Right lobe of liver (tissue), 6 donors: ENCODE measurements at regions not wholly inside any gene's neighbourhood (a gene's known extent, or its start where the extent isn't known, plus 50 kb on each side); places are given as distances from the start of the nearest gene placed in this dataset.

Experiments used
- ATAC-seq, 4 donors: fragments of 200-7000 bp; cut with Tn5 transposase; one replicate each; pipeline ENCODE4 v1.9.1; 2020; ENCODE audit warnings: mild to moderate bottlenecking in 4 of 4, moderate library complexity in 4 of 4
- DNase-seq, 3 donors: peaks; one replicate each; pipeline ENCODE4 v3.0.0-alpha.2; 2020
- H3K27ac ChIP-seq, 3 donors: fragments of 200-600 bp; one replicate each; pipeline ENCODE4 v1.8.0; 2022
- H3K27me3 ChIP-seq, 2 donors: fragments of 200-600 bp; one replicate each; pipeline ENCODE4 v1.8.0; 2022
- H3K36me3 ChIP-seq, 4 donors: fragments of 200-600 bp; sonication (generic) in 1 of 4; one replicate each; pipeline versions ENCODE4 v1.5.1 to v1.8.0; 2017 to 2022; ENCODE audit warnings: control low read depth in 1 of 4
- H3K4me1 ChIP-seq, 4 donors: fragments of 200-600 bp; sonication (generic) in 1 of 4; one replicate each; pipeline versions ENCODE4 v1.5.1 to v1.8.0; 2017 to 2022; ENCODE audit warnings: control low read depth in 1 of 4
- H3K4me3 ChIP-seq, 3 donors: fragments of 200-600 bp; one replicate each; pipeline ENCODE4 v1.8.0; 2022
- H3K9me3 ChIP-seq, 4 donors: fragments of 200-600 bp; sonication (generic) in 1 of 4; one replicate each; pipeline versions ENCODE4 v1.5.1 to v1.8.0; 2017 to 2022; ENCODE audit warnings: control low read depth in 1 of 4
- CTCF ChIP-seq, 4 donors: fragments of 200-600 bp in 3 of 4; fragments of 450-650 bp in 1 of 4; IDR thresholded peaks; one replicate each; pipeline versions ENCODE4 v1.5.1 to v1.8.0; 2016 to 2022; ENCODE audit warnings: antibody characterized with exemption in 4 of 4, mild to moderate bottlenecking in 2 of 4
- POLR2A ChIP-seq: fragments of 450-650 bp; IDR thresholded peaks from one replicate; pipeline ENCODE4 v1.6.1; 2017; ENCODE audit warnings: antibody characterized with exemption, mild to moderate bottlenecking
- WGBS: methylation state at CpG from one replicate; pipeline ENCODE4 v1.1.6; 2018; ENCODE audit warnings: low coverage, low lambda C conversion rate; ENCODE audit not compliant: insufficient coverage; ENCODE audit errors: missing lambda C conversion rate; 5-methylcytosine and 5-hydroxymethylcytosine counted together
- intact Hi-C, 2 donors: fragments of 100-400 bp; cut with DNase I; formaldehyde crosslinking; loops; one replicate each; pipeline versions ENCODE4 v1.11.2 to v1.14.1; 2022
- donor health status: DM: no; HTN: yes; CAD: no.
- donor health status: DM: no; HTN: no; CAD: no.
- donor health status: DM: no; HTN: no; CAD: no.
- donor health status: DM: no; HTN: yes; CAD: no.
- donor health status: DM: no; HTN: yes; CAD: no.

- intact Hi-C loops = no loop called here
- H3K4me3 ChIP-seq = no peak overlapping the region
- H3K36me3 ChIP-seq = no peaks in the 10 kb centered on the region
- H3K9me3 ChIP-seq = no peaks in the 10 kb centered on the region
- ATAC-seq (no peak), DNase-seq (no peak)
- WGBS = 38% methylated on average over 4 of the region's 4 CpGs
- no peaks in the 10 kb centered on the region for H3K27me3 ChIP-seq
- H3K27ac ChIP-seq = no peak overlapping the region
- TF ChIP-seq POLR2A = no peak
- no peak for TF ChIP-seq CTCF (IDR thresholded peaks at IDR 0.05)
- H3K4me1 ChIP-seq = no peaks in the 10 kb centered on the region
Observed at GRCh38 chr7:86964973-86965726, 94.3 kb downstream of the ELAPOR2 start.

- Histone ChIP-seq H3K27me3 (no peaks in the 10 kb centered on the region), H3K4me1 (no peaks in the 10 kb centered on the region), H3K36me3 (no peaks in the 10 kb centered on the region), H3K27ac (no peak overlapping the region), H3K9me3 (no peaks in the 10 kb centered on the region), H3K4me3 (no peak overlapping the region)
- DNase-seq = no peak
- intact Hi-C loops = no loop called here
- no peak for ATAC-seq
- no peak for TF ChIP-seq POLR2A
- no peak for TF ChIP-seq CTCF (IDR thresholded peaks at IDR 0.05)
- WGBS = 18% methylated on average over 2 of the region's 2 CpGs
Observed at GRCh38 chr7:86963599-86964230, 95.7 kb downstream of the ELAPOR2 start.

- Histone ChIP-seq H3K36me3 (no peaks in the 10 kb centered on the region), H3K27me3 (no peaks in the 10 kb centered on the region), H3K27ac (no peak overlapping the region), H3K4me1 (no peaks in the 10 kb centered on the region), H3K9me3 (no peaks in the 10 kb centered on the region), H3K4me3 (no peak overlapping the region)
- DNase-seq = no peak
- 66% methylated on average over 3 of the region's 3 CpGs for WGBS
- ATAC-seq = no peak
- intact Hi-C loops = no loop called here
- TF ChIP-seq POLR2A (no peak), CTCF (IDR thresholded peaks at IDR 0.05) (no peak)
Observed at GRCh38 chr7:86962623-86963022, 96.8 kb downstream of the ELAPOR2 start.

GRCh38 chr7:86961686-86962085, 97.8 kb downstream of the ELAPOR2 start:
- TF ChIP-seq CTCF (IDR thresholded peaks at IDR 0.05) (no peak), POLR2A (no peak)
- ATAC-seq (no peak), DNase-seq (no peak)
- 71% methylated on average over 1 of the region's 1 CpG for WGBS
- no peaks in the 10 kb centered on the region for H3K27me3 ChIP-seq
- H3K36me3 ChIP-seq = no peaks in the 10 kb centered on the region
- intact Hi-C loops = no loop called here
- no peaks in the 10 kb centered on the region for H3K4me1 ChIP-seq
- no peak overlapping the region for H3K4me3 ChIP-seq
- no peaks in the 10 kb centered on the region for H3K9me3 ChIP-seq
- no peak overlapping the region for H3K27ac ChIP-seq
